ENCODE measurements at regions not wholly inside any gene's neighbourhood (a gene's known extent, or its start where the extent isn't known, plus 50 kb on each side); places are given as distances from the start of the nearest gene placed in this dataset.

GRCh38 chr12:34289431-34290380, 267.4 kb downstream of the ALG10 start:
- ChIA-PET CTCF (no interaction called here), POLR2A (no interaction called here)
- TF ChIP-seq CTCF (IDR thresholded peaks at IDR 0.05; ENCODE audit: control extremely low read depth, extremely low read depth, low read depth, missing control alignments): no peak
- DNase-seq (ENCODE audit: extremely low spot score): no peak

- no peak for DNase-seq (ENCODE audit: extremely low spot score)
- ChIA-PET POLR2A (no interaction called here), CTCF (no interaction called here)
- TF ChIP-seq CTCF (IDR thresholded peaks at IDR 0.05; ENCODE audit: control extremely low read depth, extremely low read depth, low read depth, missing control alignments): no peak
Measured at GRCh38 chr12:34290381-34290995, 268.2 kb downstream of the ALG10 start.

GRCh38 chr12:34291001-34291400, 268.7 kb downstream of the ALG10 start:
- no peak for TF ChIP-seq CTCF (IDR thresholded peaks at IDR 0.05; ENCODE audit: control extremely low read depth, extremely low read depth, low read depth, missing control alignments)
- no peak for DNase-seq (ENCODE audit: extremely low spot score)
- ChIA-PET CTCF (no interaction called here), POLR2A (no interaction called here)

- no peak for TF ChIP-seq CTCF (IDR thresholded peaks at IDR 0.05; ENCODE audit: control extremely low read depth, extremely low read depth, low read depth, missing control alignments)
- POLR2A ChIA-PET: no interaction called here
- CTCF ChIA-PET: no interaction called here
- DNase-seq (ENCODE audit: extremely low spot score): no peak
Measured at GRCh38 chr12:34291426-34291901, 269.2 kb downstream of the ALG10 start.

- no peak for DNase-seq (ENCODE audit: extremely low spot score)
- TF ChIP-seq CTCF (IDR thresholded peaks at IDR 0.05; ENCODE audit: control extremely low read depth, extremely low read depth, low read depth, missing control alignments): no peak
- ChIA-PET CTCF (no interaction called here), POLR2A (no interaction called here)
Measured at GRCh38 chr12:34292736-34293625, 270.7 kb downstream of the ALG10 start.

- no peak for DNase-seq (ENCODE audit: extremely low spot score)
- CTCF ChIA-PET: no interaction called here
- no peak for TF ChIP-seq CTCF (IDR thresholded peaks at IDR 0.05; ENCODE audit: control extremely low read depth, extremely low read depth, low read depth, missing control alignments)
- POLR2A ChIA-PET: no interaction called here
Measured at GRCh38 chr12:34294137-34294536, 271.8 kb downstream of the ALG10 start.
